Testis (tissue), 2 donors: ENCODE measurements at regions not wholly inside any gene's neighbourhood (a gene's known extent, or its start where the extent isn't known, plus 50 kb on each side); places are given as distances from the start of the nearest gene placed in this dataset.

ENCODE experiments used
- DNase-seq: peaks from one replicate; pipeline ENCODE4 v3.0.0-alpha.2; 2019
- H3K27ac ChIP-seq, 2 donors: fragments of 200-600 bp; sonication (generic); one replicate each; pipeline ENCODE4 v1.5.1; 2019
- H3K27me3 ChIP-seq: fragments of 200-600 bp; sonication (generic); one replicate; pipeline ENCODE4 v1.5.1; 2019
- H3K36me3 ChIP-seq: fragments of 200-600 bp; sonication (generic); one replicate; pipeline ENCODE4 v1.5.1; 2017; ENCODE audit warnings: low read depth; ENCODE audit errors: missing control alignments
- H3K4me1 ChIP-seq: fragments of 200-600 bp; sonication (generic); one replicate; pipeline ENCODE4 v1.5.1; 2019
- H3K4me3 ChIP-seq, 2 donors: fragments of 200-600 bp; sonication (generic); one replicate each; pipeline ENCODE4 v1.5.1; 2017 to 2019
- H3K9me3 ChIP-seq: fragments of 200-600 bp; sonication (generic); one replicate; pipeline ENCODE4 v1.5.1; 2017
- POLR2A ChIP-seq: fragments of 450-650 bp; IDR thresholded peaks from one replicate; pipeline ENCODE4 v1.6.1; 2017; ENCODE audit warnings: antibody characterized with exemption, mild to moderate bottlenecking, moderate library complexity
- WGBS, 2 donors: methylation state at CpG; one replicate each; pipeline ENCODE4 v1.1.5; 2018; 5-methylcytosine and 5-hydroxymethylcytosine counted together
- intact Hi-C: fragments of 100-400 bp; cut with DNase I; formaldehyde crosslinking; loops from one replicate; pipeline ENCODE4 v1.15.1; 2023; ENCODE audit warnings: low total_unique reads
- TF ChIP-seq, protein P1 (sequence below), 3 experiments: fragments of 450-650 bp in 2 of 3; fragments of 200-600 bp in 1 of 3; sonication (generic) in 1 of 3; IDR thresholded peaks; one replicate each; pipeline ENCODE4 v1.5.1; 2016 to 2019; ENCODE audit warnings: antibody characterized with exemption in 3 of 3, mild to moderate bottlenecking in 2 of 3, moderate library complexity in 1 of 3

GRCh38 chr2:103880081-103880834 lies 973.7 kb upstream of the POU3F3 start:
- H3K9me3 ChIP-seq = no peaks in the 10 kb centered on the region
- WGBS, 2 donors = 85% methylated on average over 4 of the region's 4 CpGs
- intact Hi-C loops = no loop called here
- no peak overlapping the region for H3K4me3 ChIP-seq
- no peak for DNase-seq
- TF ChIP-seq, protein P1, sequence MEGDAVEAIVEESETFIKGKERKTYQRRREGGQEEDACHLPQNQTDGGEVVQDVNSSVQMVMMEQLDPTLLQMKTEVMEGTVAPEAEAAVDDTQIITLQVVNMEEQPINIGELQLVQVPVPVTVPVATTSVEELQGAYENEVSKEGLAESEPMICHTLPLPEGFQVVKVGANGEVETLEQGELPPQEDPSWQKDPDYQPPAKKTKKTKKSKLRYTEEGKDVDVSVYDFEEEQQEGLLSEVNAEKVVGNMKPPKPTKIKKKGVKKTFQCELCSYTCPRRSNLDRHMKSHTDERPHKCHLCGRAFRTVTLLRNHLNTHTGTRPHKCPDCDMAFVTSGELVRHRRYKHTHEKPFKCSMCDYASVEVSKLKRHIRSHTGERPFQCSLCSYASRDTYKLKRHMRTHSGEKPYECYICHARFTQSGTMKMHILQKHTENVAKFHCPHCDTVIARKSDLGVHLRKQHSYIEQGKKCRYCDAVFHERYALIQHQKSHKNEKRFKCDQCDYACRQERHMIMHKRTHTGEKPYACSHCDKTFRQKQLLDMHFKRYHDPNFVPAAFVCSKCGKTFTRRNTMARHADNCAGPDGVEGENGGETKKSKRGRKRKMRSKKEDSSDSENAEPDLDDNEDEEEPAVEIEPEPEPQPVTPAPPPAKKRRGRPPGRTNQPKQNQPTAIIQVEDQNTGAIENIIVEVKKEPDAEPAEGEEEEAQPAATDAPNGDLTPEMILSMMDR (IDR thresholded peaks at IDR 0.05) = no peak
- TF ChIP-seq POLR2A = no peak
- no peak overlapping the region for H3K27ac ChIP-seq
- no peaks in the 10 kb centered on the region for H3K27me3 ChIP-seq
- no peaks in the 10 kb centered on the region for H3K36me3 ChIP-seq
- H3K4me1 ChIP-seq = no peaks in the 10 kb centered on the region

GRCh38 chr2:103887625-103888024 lies 966.3 kb upstream of the POU3F3 start:
- intact Hi-C loops = no loop called here
- no peaks in the 10 kb centered on the region for H3K9me3 ChIP-seq
- 75 to 77% methylated on average over 1 of the region's 1 CpG for WGBS, 2 donors

GRCh38 chr2:103896182-103896581 lies 957.7 kb upstream of the POU3F3 start:
- H3K27ac ChIP-seq = no peak overlapping the region
- H3K4me1 ChIP-seq = no peaks in the 10 kb centered on the region
- 65 to 70% methylated on average over 1 of the region's 1 CpG for WGBS, 2 donors
- H3K27me3 ChIP-seq = no peaks in the 10 kb centered on the region
- DNase-seq = no peak
- intact Hi-C loops = no loop called here
- H3K9me3 ChIP-seq = no peaks in the 10 kb centered on the region
- no peaks in the 10 kb centered on the region for H3K36me3 ChIP-seq
- no peak overlapping the region for H3K4me3 ChIP-seq
- TF ChIP-seq, protein P1 (IDR thresholded peaks at IDR 0.05) = no peak
- TF ChIP-seq POLR2A = no peak

More at GRCh38 chr2:103887625-103888024, 966.3 kb upstream of the POU3F3 start:
- H3K36me3 ChIP-seq = no peaks in the 10 kb centered on the region
- no peaks in the 10 kb centered on the region for H3K4me1 ChIP-seq
- H3K27me3 ChIP-seq = no peaks in the 10 kb centered on the region
- no peak overlapping the region for H3K27ac ChIP-seq
- no peak overlapping the region for H3K4me3 ChIP-seq
- TF ChIP-seq POLR2A = no peak
- TF ChIP-seq, protein P1 (IDR thresholded peaks at IDR 0.05) = no peak
- DNase-seq = no peak

DNA sequence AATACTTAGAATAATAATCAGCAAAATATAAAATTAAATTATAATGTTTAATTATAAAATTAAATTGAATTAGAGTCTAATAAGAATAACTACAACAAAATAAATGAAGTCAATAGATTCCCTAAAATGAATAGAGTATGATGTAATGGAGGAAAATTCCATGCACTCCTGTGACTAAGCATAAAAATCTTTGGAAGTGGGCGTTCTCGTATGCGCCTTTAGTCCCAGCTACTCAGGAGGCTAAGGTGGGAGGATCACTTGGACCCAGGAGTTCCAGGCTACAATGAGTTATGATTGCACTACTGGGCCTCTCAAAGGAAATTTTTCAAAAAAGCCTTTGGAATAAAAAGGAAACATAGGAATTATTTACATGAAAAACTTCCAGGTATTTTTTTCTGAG lies 955.4 kb upstream of the POU3F3 start:
- TF ChIP-seq, protein P1 (IDR thresholded peaks at IDR 0.05) = no peak
- no peak for TF ChIP-seq POLR2A
- H3K27me3 ChIP-seq = no peaks in the 10 kb centered on the region
- H3K9me3 ChIP-seq = no peaks in the 10 kb centered on the region
- intact Hi-C loops = no loop called here
- H3K4me1 ChIP-seq = no peaks in the 10 kb centered on the region
- no peak overlapping the region for H3K27ac ChIP-seq
- WGBS, 2 donors = 88 to 89% methylated on average over 3 of the region's 3 CpGs
- no peak for DNase-seq
- no peaks in the 10 kb centered on the region for H3K36me3 ChIP-seq
- H3K4me3 ChIP-seq = no peak overlapping the region

DNA sequence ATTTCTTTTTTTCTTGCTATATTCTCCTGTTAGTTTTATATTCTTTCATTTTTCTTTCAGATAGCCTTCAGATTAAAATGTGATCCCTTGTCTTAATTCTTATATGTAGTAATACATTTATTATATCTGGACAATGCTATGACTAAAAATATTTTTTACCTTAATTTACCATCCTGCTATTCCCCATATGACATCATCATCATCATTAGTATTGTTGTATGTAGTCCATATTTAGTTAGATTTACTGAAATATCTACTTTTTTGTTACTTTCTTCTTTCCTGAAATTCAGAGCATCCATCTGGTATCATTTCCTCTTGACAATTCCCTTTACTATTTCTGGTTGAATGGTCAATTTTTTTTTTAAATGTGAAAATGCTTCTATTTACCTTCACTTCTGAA lies 951.6 kb upstream of the POU3F3 start:
- intact Hi-C loops = no loop called here
- no peak for DNase-seq
- TF ChIP-seq, protein P1 (IDR thresholded peaks at IDR 0.05) = no peak
- TF ChIP-seq POLR2A = no peak
- Histone ChIP-seq H3K27me3 (no peaks in the 10 kb centered on the region), H3K4me1 (no peaks in the 10 kb centered on the region), H3K27ac (no peak overlapping the region), H3K4me3 (no peak overlapping the region), H3K36me3 (no peaks in the 10 kb centered on the region), H3K9me3 (no peaks in the 10 kb centered on the region)
